Activated CD4-positive, alpha-beta T cell treated with anti-CD3 and anti-CD28 coated beads for 4 hours (primary cell): ENCODE measurements at regions not wholly inside any gene's neighbourhood (a gene's known extent, or its start where the extent isn't known, plus 50 kb on each side); places are given as distances from the start of the nearest gene placed in this dataset.
"Not testable (repeated sequence)": the region's sequence is repeated elsewhere in the genome, so short reads cannot be mapped to it uniquely, and the experiment has no call there.

Source experiments
- DNase-seq, 2 donors: peaks; one replicate each; pipeline ENCODE4 v3.0.0-alpha.2; 2020

DNA sequence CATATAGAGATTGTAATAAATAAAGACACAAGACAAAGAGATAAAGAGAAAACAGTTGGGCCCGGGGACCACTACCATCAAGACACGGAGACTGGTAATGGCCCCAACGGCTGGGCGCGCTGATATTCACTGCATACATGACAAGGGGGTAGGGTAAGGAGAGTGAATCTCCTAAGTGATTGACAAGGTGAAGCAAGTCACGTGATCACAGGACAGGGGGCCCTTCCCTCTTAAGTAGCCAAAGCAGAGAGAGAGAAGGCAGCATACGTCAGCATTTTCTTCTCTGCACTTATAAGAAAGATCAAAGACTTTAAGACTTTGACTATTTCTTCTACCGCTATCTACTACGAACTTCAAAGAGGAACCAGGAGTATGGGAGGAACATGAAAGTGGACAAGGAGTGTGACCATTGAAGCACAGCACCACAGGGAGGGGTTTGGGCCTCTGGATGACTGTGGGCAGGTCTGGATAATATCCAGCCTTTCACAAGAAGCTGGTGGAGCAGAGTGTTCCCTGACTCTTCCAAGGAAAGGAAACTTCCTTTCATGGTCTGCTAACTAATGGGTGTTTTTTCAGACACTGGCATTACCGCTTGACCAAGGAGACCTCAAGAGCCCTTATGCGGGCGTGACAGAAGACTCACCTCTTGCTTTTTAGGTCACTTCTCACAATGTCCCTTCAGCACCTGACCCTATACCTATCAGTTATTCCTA lies 75.6 kb downstream of the MRPL39 start:
- not testable (repeated sequence) for DNase-seq

DNA sequence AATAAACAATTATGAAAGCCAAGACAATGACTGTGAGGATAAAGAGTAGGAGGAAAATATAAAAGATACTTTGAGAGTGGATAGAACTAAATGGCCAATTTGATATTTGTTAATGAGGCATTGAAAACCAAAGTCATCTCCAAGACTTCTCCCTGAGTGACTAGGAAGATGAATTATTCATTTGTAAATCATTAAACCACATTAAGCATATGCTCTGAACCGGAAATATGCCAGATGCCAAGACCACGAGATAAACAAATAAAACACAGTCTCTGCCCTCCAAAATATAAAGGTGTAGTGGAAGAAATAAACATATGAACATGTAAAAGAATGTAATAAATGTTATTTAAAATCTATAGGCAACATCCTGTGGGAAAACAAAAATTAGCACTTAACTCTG lies 78.8 kb downstream of the MRPL39 start:
- DNase-seq: no peak

DNA sequence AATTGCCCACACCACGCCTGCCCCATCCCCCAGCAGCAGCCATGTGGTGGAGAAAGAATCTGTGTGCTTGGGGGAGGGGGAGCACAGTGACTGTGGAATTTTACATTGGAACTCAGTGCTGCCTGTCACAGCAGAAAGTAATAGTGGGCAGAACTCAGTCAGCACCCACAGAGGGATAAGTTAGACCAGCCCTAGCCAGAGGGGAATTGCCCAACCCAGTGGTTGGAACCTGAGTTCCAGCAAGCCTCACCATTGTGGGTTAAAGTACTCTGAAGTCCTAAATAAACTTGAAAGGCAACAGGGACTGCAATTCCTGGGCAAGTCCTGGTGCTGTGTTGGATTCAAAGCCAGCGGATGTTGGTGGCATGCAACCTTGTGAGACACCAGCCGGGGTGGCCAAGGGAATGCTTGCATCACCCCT lies 88.8 kb downstream of the MRPL39 start:
- DNase-seq: no peak

DNA sequence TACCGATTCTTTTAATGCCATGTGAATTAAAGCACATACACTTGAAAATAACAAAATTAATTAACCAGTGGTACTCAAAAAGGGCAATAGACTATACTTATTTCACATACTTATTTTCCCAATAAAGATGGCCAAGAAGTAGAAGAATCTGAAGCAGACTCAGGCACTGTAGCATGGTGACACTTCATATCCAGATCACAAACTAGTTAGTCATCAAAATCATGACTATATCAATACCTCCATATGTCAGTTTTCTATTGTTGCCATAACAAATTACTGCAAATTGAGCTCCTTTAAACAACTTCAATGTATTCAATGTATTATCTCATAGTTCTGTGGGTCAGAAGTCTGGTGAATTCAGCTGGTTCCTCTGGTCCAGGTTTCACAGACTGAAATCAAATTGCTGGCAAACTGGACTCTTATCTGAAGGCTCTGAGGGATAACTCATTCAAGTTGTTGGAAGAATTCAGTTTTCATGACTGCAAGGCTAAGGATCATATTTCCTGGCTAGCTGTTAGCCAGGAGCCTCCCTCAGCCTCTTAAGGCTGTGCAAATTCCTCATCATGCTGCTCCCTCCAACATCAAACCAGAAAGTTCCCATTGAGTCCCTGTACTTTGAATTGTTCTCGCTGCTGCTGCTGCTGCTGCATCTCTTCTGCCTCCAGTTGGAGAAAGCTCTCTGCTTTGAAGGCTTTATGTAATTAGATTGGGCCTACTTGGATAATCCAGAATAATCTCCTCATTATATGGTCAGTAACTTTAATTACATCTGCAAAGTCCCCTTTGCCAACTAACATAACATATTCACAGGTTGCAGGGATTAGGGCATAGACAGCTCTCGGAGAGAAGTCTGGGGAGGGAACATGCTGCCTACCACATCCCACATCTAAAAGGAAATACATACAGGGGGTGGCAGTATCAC lies 91.5 kb downstream of the MRPL39 start:
- no peak for DNase-seq

DNA sequence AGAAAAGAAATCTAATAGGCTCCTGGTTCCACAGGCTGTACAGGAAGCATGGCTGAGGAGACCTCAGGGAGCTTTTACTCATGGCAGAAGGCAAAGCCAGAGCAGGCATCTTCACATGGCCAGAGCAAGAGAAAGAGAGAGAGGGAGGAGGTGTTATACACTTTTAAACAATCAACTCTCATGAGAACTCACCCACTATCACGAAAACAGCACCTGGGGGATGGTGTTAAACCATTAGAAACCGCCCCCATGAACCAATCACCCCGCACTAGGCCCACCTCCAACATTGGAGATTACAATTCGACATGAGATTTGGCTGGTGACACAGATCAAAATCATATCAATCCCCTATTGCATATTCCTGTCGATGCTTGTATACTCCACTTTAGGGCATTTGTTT lies 93.5 kb downstream of the MRPL39 start:
- no peak for DNase-seq

DNA sequence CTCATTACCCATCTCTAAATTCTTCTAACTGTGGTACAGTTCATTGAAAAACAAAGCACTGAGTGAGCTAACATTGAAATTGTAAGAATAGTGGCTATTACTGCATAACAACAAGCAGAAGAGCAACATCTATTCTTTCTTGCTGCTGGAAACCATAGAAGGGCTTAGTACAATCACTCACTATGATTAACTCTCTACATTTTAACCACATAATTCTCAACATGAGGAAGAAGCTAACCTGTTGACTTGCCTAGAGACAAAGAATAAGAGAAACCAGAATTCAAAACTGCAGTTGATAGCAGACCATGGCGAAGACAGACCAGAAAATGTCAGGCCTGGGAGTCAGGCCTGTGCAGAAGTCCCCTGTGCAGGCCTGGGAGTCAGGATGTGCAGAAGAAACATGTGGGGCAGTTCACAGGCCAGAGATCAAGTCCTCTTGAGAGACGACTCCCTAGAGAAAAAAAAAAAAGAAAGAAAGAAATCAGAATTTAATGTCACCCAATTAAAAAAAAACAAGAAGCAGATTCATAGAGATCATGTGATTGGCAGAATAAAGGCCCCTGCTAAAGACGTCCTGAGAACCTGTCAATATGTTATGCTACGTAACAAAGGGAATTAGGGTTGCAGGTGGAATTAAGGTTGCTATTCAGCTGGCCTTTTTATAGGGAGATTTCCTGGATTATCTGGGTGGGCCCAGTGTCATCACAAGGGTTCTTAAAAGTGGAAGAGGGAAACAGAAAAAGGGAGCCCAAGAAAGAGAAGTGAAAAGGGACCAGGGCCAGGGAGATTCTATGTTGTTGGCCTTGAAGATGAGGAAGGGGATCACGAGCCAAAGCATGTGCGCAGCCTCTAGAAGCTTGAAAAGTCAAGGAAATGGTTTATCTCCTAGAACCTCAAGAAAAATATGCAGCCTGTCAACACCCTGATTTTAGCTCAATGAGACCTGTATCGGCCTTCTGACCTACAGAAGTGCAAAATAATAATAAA lies 94.9 kb downstream of the MRPL39 start:
- DNase-seq: no peak

DNA sequence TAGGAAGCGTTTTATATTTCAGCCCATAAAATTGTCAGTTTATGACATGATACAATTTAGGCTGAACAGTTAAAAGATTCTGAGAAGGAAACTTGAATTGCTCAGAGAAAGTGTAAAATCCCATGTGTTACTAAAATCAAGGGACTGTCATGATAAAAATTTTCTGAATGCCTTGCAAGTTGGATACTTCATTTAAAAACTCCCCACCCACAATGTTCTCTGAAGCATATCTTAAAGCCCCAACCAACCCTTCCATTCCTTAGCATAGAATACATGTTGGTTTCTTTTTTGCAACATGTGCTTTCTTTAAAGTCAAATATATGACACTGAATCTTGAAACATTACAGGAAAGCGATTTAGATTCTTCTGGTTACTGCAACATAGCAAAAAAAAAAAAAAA lies 97.4 kb downstream of the MRPL39 start:
- no peak for DNase-seq

DNA sequence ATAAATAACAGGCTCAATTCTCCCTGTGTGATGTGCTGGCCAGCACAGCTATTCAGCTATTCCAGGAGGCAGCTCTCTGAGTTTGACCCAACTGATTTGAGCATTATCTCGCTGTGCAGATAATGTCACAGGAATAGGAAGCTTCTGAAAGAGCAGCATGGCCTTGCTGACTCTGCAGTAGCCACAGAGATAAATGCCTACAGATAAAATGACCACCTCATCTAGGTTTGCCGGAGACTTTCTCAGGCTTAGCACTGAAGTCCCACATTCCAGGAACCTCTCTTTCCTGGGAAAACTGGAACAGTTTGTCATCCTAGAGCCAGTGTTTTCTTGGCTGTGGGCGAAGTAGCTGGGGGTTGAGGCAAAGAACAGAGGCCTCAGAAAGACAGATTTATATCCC lies 98.9 kb downstream of the MRPL39 start:
- no peak for DNase-seq

DNA sequence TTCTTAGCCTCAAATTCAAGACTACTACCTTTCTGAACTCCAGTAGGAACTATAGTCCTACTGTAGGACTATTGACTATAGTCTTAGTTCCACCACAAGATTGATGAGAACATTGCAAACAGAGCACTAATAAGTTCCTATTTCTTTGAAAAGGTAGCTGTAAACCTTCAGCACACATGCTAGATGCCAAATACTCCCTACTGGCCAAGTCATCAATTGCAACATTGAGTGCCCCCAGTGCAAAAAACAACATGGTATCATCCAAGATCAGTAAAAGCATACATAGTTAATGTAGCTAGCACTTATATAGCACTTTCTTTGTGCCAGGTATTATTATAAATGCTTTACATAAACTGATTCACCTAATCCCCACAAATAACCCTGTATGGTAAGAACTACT lies 99.8 kb downstream of the MRPL39 start:
- peak in 1 of 2 donors; percentile 11 for DNase-seq

DNA sequence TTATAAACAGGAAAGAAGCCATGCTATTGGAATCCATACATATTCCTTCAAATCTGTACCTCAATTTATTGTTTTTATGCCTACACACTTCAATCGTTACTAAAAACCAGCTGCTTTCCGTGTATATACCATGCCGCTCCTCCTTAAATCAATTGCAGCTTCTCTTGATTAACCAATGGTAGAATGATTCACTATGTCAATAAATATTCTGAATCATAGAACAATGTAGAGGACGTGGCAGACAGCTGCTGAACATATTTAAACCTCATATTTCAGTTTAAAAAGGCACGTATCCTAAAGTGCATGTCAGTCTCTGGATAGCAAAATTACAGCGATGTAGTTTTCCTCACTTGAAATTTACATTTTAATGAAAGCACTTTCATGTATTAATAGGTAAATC lies 100.4 kb downstream of the MRPL39 start:
- no peak for DNase-seq

DNA sequence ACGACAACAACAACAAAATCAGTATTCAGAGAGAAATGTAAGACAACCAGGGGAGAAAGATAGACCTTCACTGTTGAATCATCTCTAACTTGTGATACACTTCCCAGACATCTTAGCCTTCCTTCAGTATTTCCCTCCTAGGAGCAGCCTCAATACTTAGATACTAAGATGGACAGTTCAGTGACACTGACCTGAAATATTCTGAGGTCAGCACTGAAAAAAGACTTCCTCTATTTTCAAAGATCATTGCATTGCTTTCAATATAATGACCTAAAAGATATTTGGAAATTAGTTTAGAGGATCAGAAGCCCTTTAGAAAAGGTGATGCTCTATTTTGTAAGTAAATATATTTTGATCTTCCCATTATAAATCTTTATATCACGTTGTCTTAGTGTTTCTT lies 101.0 kb downstream of the MRPL39 start:
- DNase-seq: no peak

DNA sequence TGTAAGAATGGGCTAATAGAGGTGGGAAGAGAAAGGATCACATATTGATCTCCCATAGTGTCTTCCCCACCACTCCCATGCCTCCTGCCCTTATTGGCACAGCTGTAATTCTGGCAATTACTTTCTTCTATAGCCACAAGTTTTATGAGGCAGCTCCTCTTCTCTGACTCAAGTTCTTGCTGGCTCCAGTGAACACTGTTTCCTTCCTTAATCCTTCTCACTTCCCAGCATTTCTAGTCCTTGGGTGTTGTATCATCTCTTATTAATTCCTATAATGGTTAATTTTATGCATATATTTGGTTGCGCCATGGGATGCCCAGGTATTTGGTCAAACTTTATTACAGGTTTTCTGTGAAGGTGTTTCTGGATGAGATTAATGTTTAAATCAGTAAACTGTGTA lies 103.3 kb downstream of the MRPL39 start:
- DNase-seq: no peak

DNA sequence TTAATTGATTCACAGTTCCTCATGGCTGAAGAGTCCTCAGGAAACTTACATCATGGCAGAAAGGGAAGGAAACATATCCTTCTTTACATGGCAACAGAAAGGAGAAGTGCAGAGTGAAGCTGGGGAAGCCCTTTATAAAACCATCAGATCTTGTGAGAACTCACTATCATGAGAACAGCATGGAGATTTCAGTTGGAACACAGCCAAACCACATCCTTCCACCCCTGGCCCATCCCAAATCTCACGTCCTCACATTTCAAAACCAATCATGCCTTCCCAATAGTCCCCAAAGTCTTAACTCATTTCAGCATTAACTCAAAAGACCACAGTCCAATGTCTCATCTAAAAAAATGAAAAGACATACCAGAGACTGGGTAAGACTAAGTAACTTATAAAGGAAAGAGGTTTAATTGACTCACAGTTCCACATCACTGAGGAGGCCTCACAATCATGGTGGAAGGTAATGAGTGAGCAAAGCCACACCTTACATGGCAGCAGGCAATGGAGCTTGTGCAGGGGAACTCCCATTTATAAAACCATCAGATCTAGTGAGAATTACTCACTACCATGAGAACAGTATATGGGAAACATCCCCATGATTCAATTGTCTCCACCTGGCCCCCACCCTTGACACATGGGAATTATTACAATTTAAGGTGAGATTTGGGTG lies 105.2 kb downstream of the MRPL39 start:
- DNase-seq: peak; percentile 42 to 51

DNA sequence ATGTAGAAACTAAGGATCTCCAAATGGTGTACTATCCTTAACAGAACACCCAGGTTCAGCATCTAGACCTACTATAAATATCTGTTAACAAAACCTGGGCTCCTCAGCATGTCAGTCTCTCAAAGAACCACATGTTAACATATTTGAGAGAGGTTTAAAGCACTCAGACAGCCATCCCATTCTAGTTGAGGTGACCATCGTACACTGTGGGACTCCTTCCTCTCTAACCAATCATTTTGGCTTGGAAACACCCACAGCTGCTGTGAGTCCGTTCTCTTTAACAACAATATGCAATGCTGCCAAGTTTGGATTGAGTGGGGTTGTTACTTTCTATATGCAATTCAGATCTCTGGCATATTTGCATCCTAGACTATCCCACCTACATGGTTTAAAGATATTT lies 105.8 kb downstream of the MRPL39 start:
- no peak for DNase-seq

DNA sequence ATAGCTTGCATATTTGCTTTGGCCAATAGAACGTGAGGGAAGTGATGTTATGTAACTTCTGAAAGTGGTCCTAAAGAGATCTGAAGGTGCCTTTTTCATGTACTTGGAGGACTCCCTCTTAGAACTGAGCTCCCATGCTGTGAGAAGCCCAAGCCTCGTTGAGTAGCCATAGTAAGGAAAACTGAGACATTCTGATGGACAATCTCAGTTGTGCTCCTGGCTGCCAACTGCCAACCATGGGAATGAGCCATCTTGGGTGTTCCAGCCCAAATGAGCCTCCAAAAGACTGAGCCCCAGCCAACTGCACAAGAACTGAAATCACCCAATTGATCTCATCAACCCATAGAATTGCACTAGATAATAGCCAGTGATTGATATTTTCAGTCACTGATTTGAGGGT lies 106.7 kb downstream of the MRPL39 start:
- DNase-seq: no peak

DNA sequence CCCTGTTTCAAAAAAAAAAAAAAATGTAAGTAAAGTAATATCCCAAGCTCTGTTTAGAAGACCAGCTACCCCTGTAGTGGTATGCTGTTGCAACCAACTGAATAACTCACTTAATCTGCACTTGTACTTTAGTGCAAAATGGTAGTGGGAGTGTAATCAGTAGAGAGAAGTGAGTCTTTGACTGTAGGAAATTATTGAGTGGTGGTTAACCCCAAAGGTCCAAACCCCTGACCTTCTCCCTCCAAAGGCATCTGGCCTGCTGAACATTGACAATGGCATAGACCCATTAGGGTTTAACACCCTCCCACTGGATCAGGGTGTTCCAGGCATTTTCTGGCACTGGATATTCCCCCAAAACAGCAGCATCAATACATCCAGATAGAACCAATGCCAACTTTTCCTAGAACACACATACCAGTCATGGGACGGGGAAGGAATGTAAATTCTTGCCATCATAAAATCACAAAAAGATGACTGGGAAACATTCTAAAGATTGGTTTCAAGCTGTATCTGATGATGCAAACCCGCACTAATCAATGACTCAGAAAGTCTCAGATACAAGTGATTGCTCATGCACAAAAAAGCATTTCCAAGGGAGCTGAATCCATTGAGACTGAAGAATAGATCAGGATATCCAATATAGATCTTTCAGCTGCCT lies 110.3 kb downstream of the MRPL39 start:
- DNase-seq: no peak

DNA sequence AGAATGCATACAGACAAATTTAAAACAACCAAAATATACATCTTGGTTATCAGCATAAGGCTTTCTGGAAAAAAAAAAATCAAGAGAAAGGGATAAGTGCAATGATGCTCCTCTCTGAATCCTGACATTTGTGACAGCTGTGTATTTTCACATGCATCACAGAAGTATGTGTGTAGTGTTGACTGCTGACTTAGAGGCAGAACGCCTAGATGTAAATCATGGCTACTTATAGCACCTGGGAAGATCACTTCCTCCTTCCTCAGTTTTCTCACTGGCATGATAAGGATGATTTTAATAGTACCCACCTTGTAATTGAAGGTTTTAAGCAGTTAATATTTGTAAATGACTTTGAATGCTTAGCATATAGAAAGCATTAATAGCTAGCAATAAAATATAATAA lies 112.5 kb downstream of the MRPL39 start:
- DNase-seq: no peak

DNA sequence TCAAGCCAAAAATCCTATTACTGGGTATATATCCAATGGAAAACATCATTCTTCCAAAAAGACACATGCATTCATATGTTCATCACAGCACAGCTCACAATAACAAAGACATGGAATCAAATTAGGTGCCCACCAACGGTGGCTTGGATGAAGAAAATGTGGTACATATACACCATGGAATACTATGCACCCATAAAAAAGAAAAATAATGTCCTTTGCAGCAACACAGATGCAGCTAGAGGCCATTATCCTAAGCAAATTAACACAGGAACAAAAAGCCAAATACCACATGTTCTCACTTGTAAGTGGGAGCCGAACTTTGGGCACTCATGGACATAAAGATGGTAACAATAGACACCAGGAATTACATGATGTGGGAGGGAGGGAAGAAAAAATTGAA lies 113.6 kb downstream of the MRPL39 start:
- DNase-seq: no peak

DNA sequence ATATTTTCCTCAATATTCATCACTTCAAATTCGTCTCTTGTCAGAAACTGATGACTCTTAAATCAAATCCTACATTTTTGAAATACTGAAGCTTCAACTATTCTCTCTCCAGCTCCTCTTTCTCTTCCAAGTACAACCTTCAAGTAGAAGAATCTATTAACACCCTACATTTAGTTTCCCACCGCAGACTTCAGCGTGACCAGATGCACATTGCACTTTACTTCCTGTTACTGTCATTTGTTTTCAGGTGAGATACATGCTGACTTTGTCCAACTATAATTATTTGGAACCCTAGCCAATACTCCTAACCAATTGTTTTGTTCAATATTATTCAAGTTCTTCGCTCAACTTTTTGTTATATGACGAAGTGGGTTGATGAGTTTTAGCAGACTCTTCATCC lies 116.0 kb downstream of the MRPL39 start:
- DNase-seq: no peak

DNA sequence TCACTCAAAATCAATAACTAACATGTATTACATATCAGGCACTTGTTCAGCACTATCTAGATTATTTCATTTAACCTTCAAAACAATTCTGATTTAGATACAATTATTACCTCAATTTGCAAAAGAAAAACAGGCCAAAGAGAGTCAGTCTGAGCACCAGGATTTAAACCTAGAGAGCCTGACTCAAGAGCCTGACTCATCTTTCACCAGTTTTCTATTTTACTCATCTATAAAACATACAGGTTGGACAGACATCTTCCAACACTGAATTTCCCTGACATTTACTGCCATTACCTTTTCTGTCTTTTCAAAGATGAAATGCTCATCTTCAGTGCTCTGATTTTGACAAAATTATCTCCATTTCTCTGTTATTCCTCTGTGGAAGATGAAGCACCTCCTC lies 116.5 kb downstream of the MRPL39 start:
- no peak for DNase-seq

DNA sequence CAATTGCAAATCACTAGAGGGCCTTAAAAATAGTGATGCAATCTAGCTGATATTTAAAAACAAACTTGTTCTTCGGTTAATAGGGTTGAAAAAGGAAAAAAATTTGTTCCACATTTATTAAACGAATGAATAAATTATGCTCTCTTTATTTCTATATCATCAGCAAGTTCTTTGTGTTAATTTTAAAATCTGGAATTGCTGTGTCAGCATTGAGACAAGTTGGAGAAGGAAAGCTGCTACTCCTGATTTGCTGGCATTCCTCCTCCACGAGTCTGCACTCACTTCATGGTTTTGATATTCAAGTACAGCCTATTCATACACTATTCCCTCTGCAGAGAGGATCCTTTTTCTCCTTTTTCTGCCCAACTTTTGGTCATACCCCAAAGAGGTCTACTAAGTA lies 117.6 kb downstream of the MRPL39 start:
- DNase-seq: no peak

DNA sequence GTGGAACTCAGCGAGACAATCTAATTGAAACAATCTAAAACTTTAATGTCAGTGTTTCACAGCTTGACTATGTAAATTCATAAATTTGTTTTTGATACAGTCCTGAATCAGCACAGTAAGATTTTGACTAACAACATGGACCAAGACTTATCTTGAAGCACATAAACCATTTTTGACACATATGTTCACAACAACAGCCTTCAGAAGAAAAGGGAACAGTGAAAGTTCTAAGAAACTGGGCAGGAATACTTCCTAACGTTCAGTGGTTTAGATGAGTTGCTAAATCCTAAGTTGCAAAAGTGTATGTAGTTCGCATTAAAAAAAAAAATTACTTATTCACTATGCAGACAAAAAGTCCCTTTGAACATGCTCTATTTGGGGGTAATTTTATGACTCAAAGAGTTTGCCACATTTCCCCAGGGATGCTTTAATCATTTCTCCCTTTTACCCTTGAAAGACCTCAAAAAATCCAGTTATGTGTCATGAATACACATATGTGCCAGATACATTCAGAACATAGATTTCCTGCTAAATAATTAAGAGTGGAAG lies 120.2 kb downstream of the MRPL39 start:
- DNase-seq: no peak
